Common myeloid progenitor, CD34-positive (primary cell): ENCODE measurements at regions not wholly inside any gene's neighbourhood (a gene's known extent, or its start where the extent isn't known, plus 50 kb on each side); places are given as distances from the start of the nearest gene placed in this dataset.
"Not testable (repeated sequence)": the region's sequence is repeated elsewhere in the genome, so short reads cannot be mapped to it uniquely, and the experiment has no call there.

Experiments used
- CTCF ChIA-PET: fragments of 350-600 bp; sonication (Branson Sonifier 250); formaldehyde crosslinking; loops from one replicate; lab custom pipeline; 2021; ENCODE audit warnings: antibody characterized with exemption; lab: Charles Lee
- POLR2A ChIA-PET: fragments of 350-600 bp; sonication (Branson Sonifier 250); formaldehyde crosslinking; loops from one replicate; lab custom pipeline; 2021; ENCODE audit warnings: antibody characterized with exemption; lab: Charles Lee
- DNase-seq, 3 donors: peaks; one replicate each; pipeline versions ENCODE4 v3.0.0 to v3.0.0-alpha.2; 2013
- H3K27ac ChIP-seq, 2 experiments: 1 replicate in 1 of 2; 2 replicates in 1 of 2; pipeline ENCODE4 v1.7.0; 2013; ENCODE audit warnings: inconsistent platforms in 2 of 2, low read length in 2 of 2, mild to moderate bottlenecking in 2 of 2, low read depth in 1 of 2, moderate library complexity in 1 of 2; ENCODE audit not compliant: severe bottlenecking in 2 of 2, insufficient read depth in 1 of 2, poor library complexity in 1 of 2
- H3K27me3 ChIP-seq, 5 experiments: replicated peaks in 2 of 5; 1 replicate in 3 of 5; 2 replicates in 2 of 5; pipeline versions ENCODE4 v1.6.1 to v1.7.0; 2013; ENCODE audit warnings: low read length in 4 of 5, mild to moderate bottlenecking in 2 of 5, moderate library complexity in 2 of 5, inconsistent platforms in 1 of 5; ENCODE audit not compliant: insufficient read depth in 5 of 5, control insufficient read depth in 4 of 5
- H3K36me3 ChIP-seq, 4 experiments: 1 replicate in 2 of 4; 2 replicates in 2 of 4; pipeline versions ENCODE4 v1.6.1 to v1.7.0; 2013; ENCODE audit warnings: low read length in 3 of 4, control low read depth in 1 of 4, mild to moderate bottlenecking in 1 of 4; ENCODE audit not compliant: control insufficient read depth in 4 of 4, insufficient read depth in 4 of 4
- H3K4me1 ChIP-seq, 4 experiments: 1 replicate in 3 of 4; 2 replicates in 1 of 4; pipeline versions ENCODE4 v1.6.1 to v1.7.1; 2013; ENCODE audit warnings: low read length in 3 of 4, mild to moderate bottlenecking in 3 of 4, control low read depth in 1 of 4, inconsistent platforms in 1 of 4, moderate library complexity in 1 of 4; ENCODE audit not compliant: control insufficient read depth in 4 of 4, insufficient read depth in 4 of 4; ENCODE audit errors: control extremely low read depth in 1 of 4
- H3K4me3 ChIP-seq, 7 experiments: 1 replicate in 4 of 7; 2 replicates in 3 of 7; pipeline versions ENCODE4 v1.5.1 to v1.7.0; 2013; ENCODE audit warnings: mild to moderate bottlenecking in 7 of 7, low read length in 6 of 7, moderate library complexity in 6 of 7, inconsistent platforms in 2 of 7, low read depth in 2 of 7, control low read depth in 1 of 7; ENCODE audit not compliant: insufficient read depth in 4 of 7, control insufficient read depth in 1 of 7; ENCODE audit errors: extremely low read depth in 1 of 7
- H3K9me3 ChIP-seq, 5 experiments: 1 replicate in 4 of 5; 2 replicates in 1 of 5; pipeline versions ENCODE4 v1.6.1 to v1.7.1; 2013; ENCODE audit warnings: low read length in 4 of 5, mild to moderate bottlenecking in 2 of 5, inconsistent platforms in 1 of 5, low read depth in 1 of 5, moderate library complexity in 1 of 5; ENCODE audit not compliant: control insufficient read depth in 4 of 5, insufficient read depth in 2 of 5; ENCODE audit errors: control extremely low read depth in 1 of 5
- WGBS: methylation state at CpG from one replicate; pipeline ENCODE4 v1.1.5; 2013; ENCODE audit not compliant: insufficient coverage; 5-methylcytosine and 5-hydroxymethylcytosine counted together

DNA sequence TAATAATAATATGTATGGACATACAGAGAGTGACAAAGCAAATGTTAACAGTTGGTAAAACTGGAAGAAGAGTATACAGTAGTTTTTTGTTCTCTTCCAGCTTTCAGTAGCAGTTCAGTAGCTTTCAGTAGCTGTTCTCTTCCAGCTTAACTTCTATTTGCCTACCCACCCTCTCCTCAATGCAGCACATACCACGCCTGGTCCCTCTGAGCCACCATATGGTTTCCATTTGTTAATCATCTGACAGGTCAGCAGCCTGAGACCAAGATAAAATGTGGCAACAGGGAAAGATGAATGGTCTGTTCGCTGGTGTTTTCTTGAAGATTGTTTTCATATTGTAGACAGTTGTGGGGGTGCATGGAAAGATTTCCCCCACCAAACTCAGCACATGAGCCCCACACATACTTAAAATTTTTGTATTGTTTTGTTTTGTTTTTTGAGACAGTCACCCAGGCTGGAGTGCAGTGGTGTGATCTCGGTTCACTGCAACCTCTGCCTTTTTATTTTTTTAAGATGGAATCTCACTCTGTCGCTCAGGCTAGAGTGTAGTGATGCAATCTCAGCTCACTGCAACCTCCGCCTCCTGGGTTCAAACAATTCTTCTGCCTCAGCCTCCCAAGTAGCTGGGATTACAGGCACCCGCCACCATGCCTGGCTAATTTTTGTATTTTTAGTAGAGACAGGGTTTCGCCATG lies 56.8 kb downstream of the ATP6V0E2 start:
- WGBS = 60% methylated on average over 1 of the region's 7 CpGs
- POLR2A ChIA-PET = not testable (repeated sequence)

DNA sequence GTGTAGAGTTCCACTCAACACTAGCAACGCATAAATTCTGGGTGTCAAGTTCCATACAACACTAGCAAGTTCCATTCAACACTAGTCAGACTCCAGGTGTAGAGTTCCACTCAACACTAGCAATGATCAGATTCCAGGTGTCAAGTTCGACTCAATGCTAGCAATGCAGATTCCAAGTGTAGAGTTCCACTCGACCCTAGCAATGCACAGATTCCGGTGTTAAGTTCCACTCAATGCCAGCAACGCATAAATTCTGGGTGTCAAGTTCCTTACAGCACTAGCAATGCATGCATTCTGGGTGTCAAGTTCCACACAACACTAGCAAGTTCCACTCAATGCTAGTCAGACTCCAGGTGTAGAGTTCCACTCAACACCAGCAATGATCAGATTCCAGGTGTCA lies 60.0 kb downstream of the ATP6V0E2 start:
- DNase-seq, CTCF ChIA-PET, H3K36me3 ChIP-seq, H3K9me3 ChIP-seq, H3K27me3 ChIP-seq, H3K4me1 ChIP-seq, POLR2A ChIA-PET, H3K4me3 ChIP-seq, H3K27ac ChIP-seq: not testable (repeated sequence)
- WGBS = 84% methylated on average over 4 of the region's 5 CpGs

More for the DNA sequence above, 56.8 kb downstream of the ATP6V0E2 start:
- H3K4me3 ChIP-seq, H3K27me3 ChIP-seq, H3K4me1 ChIP-seq, CTCF ChIA-PET, H3K9me3 ChIP-seq, H3K36me3 ChIP-seq, H3K27ac ChIP-seq: not testable (repeated sequence)
- DNase-seq = peak in 1 of 3 donors; percentile 4

DNA sequence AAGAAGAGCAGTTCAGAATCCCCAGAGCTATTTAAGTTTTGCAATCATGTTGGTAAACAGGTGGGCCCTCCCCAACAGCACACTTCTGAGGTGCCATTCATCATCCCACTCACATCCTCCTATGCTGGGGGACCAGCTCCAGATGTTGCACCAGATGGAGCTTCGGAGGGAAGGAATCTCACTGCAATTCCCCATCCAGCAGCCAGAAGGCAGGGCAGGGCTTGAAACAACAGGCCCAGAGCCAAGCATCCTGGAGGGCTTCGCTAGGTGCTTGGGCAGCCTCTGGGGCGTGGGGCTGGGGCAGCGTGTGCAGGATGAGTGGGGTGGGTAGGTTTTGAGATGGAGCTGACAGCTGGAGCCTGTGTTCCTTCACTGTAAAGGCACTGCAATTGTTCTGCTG lies 73.6 kb downstream of the ATP6V0E2 start:
- no CpG with 5 or more reads among the region's 4 CpGs for WGBS
- H3K9me3 ChIP-seq, H3K36me3 ChIP-seq, H3K27me3 ChIP-seq, CTCF ChIA-PET, POLR2A ChIA-PET, H3K4me1 ChIP-seq, H3K4me3 ChIP-seq, H3K27ac ChIP-seq, DNase-seq: not testable (repeated sequence)

DNA sequence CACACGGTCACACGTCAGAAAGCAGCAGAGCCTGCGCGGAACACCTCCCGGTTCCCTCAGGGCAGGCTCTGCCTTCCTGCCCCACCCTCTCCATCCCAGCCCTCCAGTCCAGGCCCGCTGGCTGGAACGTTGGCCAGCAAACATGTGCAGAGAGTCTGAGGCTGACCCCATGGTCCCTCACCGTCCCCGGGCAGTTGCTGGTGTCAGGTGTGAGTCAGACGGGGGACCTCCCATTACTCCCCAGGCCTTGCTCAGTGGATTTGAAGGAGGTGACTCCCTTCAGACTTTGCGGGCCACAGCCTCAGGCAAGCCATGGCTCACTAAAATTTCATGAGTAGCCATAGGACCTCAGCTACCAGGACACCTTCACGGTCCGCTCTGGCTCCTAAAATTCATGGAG lies 74.7 kb downstream of the ATP6V0E2 start:
- CTCF ChIA-PET, H3K36me3 ChIP-seq, H3K4me1 ChIP-seq, DNase-seq, H3K4me3 ChIP-seq, H3K27ac ChIP-seq, H3K9me3 ChIP-seq, POLR2A ChIA-PET, H3K27me3 ChIP-seq: not testable (repeated sequence)
- WGBS = 96% methylated on average over 4 of the region's 13 CpGs

DNA sequence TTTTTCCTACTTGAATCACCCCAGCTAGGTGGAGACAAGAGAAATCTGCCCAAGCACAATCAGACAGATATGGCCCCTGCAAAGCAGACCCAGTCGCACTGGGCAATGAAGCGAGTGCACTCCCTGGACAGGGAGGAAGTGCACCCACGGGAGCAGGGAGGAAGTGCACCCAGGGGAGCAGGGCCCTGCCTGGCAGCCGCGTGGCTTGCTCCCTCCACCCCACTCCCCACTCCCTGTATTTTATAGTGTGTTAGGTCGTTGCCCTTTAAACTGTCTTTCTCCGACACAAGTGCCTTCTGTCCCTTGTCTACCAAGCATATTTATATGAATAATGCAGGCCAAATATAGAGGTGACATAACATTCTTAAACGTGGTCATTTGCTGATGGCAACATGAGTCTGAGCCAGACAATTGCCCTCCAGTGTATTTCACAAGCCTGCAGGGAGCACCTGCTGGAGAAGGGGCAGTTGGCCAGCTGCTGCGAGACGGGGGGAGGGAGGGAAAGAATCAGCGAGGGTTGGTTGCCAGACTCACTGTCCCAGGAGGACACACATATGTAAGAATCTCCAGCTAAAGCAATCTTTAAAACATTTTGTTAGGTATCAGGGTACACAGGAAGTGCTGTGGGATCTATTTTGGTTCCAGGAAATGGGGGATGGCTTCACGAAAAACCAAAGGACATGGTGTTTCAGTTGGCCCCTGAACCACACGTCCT lies 76.3 kb downstream of the ATP6V0E2 start:
- peak in 1 of 3 donors; percentile 10 for DNase-seq
- H3K4me3 ChIP-seq = peak overlapping the region in 1 of 7 experiments; percentile 48
- CTCF ChIA-PET, POLR2A ChIA-PET, H3K27me3 ChIP-seq, H3K9me3 ChIP-seq, H3K27ac ChIP-seq, H3K36me3 ChIP-seq, H3K4me1 ChIP-seq: not testable (repeated sequence)
- WGBS = no CpG with 5 or more reads among the region's 13 CpGs

DNA sequence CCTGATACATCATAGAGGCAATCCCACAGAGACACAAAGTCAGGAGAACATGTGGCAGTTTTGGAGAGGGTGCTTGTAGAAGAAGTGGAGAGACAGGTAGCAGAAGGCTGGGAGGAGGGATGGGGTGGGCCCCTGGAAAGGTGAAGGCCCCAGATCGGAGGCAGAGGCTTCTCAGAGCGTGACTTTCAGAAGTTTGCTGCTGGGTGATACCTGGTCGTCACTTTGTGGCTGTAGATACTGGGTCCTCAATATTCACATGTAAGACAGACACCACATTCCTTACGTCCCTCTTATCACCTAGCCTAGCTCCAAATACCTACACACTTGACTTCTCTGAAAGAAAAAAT lies 76.8 kb downstream of the ATP6V0E2 start:
- H3K27me3 ChIP-seq, CTCF ChIA-PET, H3K4me3 ChIP-seq, H3K4me1 ChIP-seq, H3K27ac ChIP-seq, H3K36me3 ChIP-seq, DNase-seq, H3K9me3 ChIP-seq, POLR2A ChIA-PET: not testable (repeated sequence)
- WGBS = no CpG with 5 or more reads among the region's 4 CpGs

DNA sequence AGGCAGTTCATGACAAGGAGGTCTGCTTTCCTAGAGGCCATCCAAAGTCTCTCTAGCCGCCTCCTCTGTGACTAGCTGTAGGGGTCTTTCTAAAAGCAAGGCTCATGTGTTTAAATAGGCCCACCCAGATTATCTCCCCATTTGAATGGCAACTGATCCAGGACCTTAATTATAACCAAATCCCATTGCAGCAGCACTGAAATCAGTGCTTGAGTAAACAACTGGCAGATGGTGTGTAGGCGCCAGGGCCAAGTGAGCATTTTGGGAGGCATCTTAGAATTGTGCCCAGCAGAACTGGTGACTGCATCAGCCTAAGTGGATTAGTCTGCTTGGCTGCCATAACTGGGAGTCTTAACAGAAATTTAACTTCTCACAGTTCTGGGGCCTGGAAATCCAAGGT lies 77.8 kb downstream of the ATP6V0E2 start:
- CTCF ChIA-PET, H3K36me3 ChIP-seq, POLR2A ChIA-PET, H3K4me1 ChIP-seq, H3K27ac ChIP-seq, DNase-seq, H3K4me3 ChIP-seq, H3K27me3 ChIP-seq, H3K9me3 ChIP-seq: not testable (repeated sequence)
- WGBS = no CpG with 5 or more reads among the region's 2 CpGs
